CD14-positive monocyte (primary cell): ENCODE measurements at regions not wholly inside any gene's neighbourhood (a gene's known extent, or its start where the extent isn't known, plus 50 kb on each side); places are given as distances from the start of the nearest gene placed in this dataset.

Source experiments
- DNase-seq, 3 donors: peaks; one replicate each; pipeline ENCODE4 v3.0.0-alpha.2; 2011 to 2022
- H2AFZ ChIP-seq: 2 replicates; pipeline ENCODE4 v1.6.0; 2012; ENCODE audit warnings: mild to moderate bottlenecking, low read depth, low read length, inconsistent platforms; ENCODE audit not compliant: insufficient read depth, poor library complexity, severe bottlenecking
- H3K27ac ChIP-seq, 2 donors: 1 replicate in 1 of 2; 2 replicates in 1 of 2; pipeline ENCODE4 v1.5.1; 2012 to 2013; ENCODE audit warnings: low read length in 2 of 2, control low read depth in 1 of 2, inconsistent platforms in 1 of 2, low read depth in 1 of 2, mild to moderate bottlenecking in 1 of 2
- H3K27me3 ChIP-seq, 2 donors: one replicate each; pipeline versions ENCODE4 v1.6.0 to v1.6.1; 2011 to 2013; ENCODE audit warnings: low read length in 2 of 2; ENCODE audit not compliant: control insufficient read depth in 2 of 2, insufficient read depth in 2 of 2
- H3K36me3 ChIP-seq, 2 donors: replicated peaks in 1 of 2; 1 replicate in 1 of 2; 2 replicates in 1 of 2; pipeline versions ENCODE4 v1.5.1 to v1.6.1; 2012 to 2013; ENCODE audit warnings: low read length in 2 of 2, control low read depth in 1 of 2, inconsistent platforms in 1 of 2, mild to moderate bottlenecking in 1 of 2; ENCODE audit not compliant: insufficient read depth in 2 of 2, control insufficient read depth in 1 of 2
- H3K4me1 ChIP-seq, 2 donors: 1 replicate in 1 of 2; 2 replicates in 1 of 2; pipeline versions ENCODE4 v1.5.1 to v1.6.1; 2012 to 2013; ENCODE audit warnings: low read length in 2 of 2, control low read depth in 1 of 2, inconsistent platforms in 1 of 2, mild to moderate bottlenecking in 1 of 2, moderate library complexity in 1 of 2; ENCODE audit not compliant: insufficient read depth in 2 of 2, control insufficient read depth in 1 of 2
- H3K4me2 ChIP-seq: replicated peaks from 2 replicates; pipeline ENCODE3; 2012; ENCODE audit warnings: low read length, moderate library complexity, mild to moderate bottlenecking; ENCODE audit not compliant: poor library complexity, severe bottlenecking; ENCODE audit errors: extremely low read depth
- H3K4me3 ChIP-seq, 3 experiments: fragments of 200-600 bp in 1 of 3; sonication (generic) in 1 of 3; replicated peaks in 1 of 3; 1 replicate in 2 of 3; 2 replicates in 1 of 3; pipeline ENCODE4 v1.5.1; 2011 to 2013; ENCODE audit warnings: low read length in 3 of 3, mild to moderate bottlenecking in 3 of 3, control low read depth in 2 of 3, low read depth in 2 of 3, inconsistent platforms in 1 of 3, moderate library complexity in 1 of 3
- H3K79me2 ChIP-seq: 2 replicates; pipeline ENCODE4 v1.6.0; 2012; ENCODE audit warnings: mild to moderate bottlenecking, control low read depth, inconsistent platforms, low read length, moderate library complexity; ENCODE audit not compliant: insufficient read depth
- H3K9ac ChIP-seq: 2 replicates; pipeline ENCODE4 v1.6.0; 2017; ENCODE audit warnings: low read length, mild to moderate bottlenecking; ENCODE audit not compliant: insufficient read depth, poor library complexity, severe bottlenecking
- H3K9me3 ChIP-seq, 2 donors: replicated peaks in 1 of 2; 1 replicate in 1 of 2; 2 replicates in 1 of 2; pipeline versions ENCODE4 v1.5.1 to v1.6.1; 2012 to 2013; ENCODE audit warnings: low read length in 2 of 2, control low read depth in 1 of 2; ENCODE audit not compliant: control insufficient read depth in 1 of 2, insufficient read depth in 1 of 2
- H4K20me1 ChIP-seq: 2 replicates; pipeline ENCODE4 v1.6.0; 2012; ENCODE audit warnings: mild to moderate bottlenecking, low read length, control low read depth, moderate library complexity; ENCODE audit not compliant: insufficient read depth
- H3K27ac Mint-ChIP-seq, 7 donors: one replicate each; pipeline ENCODE4 v1.8.0; 2020; ENCODE audit warnings: mild to moderate bottlenecking in 7 of 7, mixed read lengths in 7 of 7, moderate library complexity in 6 of 7, inconsistent platforms in 2 of 7
- H3K27me3 Mint-ChIP-seq, 3 donors: one replicate each; pipeline ENCODE4 v1.8.0; 2021 to 2022; ENCODE audit warnings: low read depth in 3 of 3, mild to moderate bottlenecking in 3 of 3, mixed read lengths in 3 of 3, moderate library complexity in 3 of 3, inconsistent platforms in 1 of 3
- H3K36me3 Mint-ChIP-seq, 2 donors: one replicate each; pipeline ENCODE4 v1.8.0; 2020; ENCODE audit warnings: mixed read lengths in 2 of 2, inconsistent platforms in 1 of 2, mild to moderate bottlenecking in 1 of 2
- H3K4me1 Mint-ChIP-seq: one replicate; pipeline ENCODE4 v1.8.0; 2020; ENCODE audit warnings: mild to moderate bottlenecking, mixed read lengths
- H3K4me3 Mint-ChIP-seq, 2 donors: one replicate each; pipeline ENCODE4 v1.8.0; 2020; ENCODE audit warnings: mild to moderate bottlenecking in 2 of 2, mixed read lengths in 2 of 2, moderate library complexity in 1 of 2
- H3K9me3 Mint-ChIP-seq, 7 donors: one replicate each; pipeline ENCODE4 v1.8.0; 2020 to 2022; ENCODE audit warnings: mixed read lengths in 7 of 7, mild to moderate bottlenecking in 6 of 7, moderate library complexity in 6 of 7, inconsistent platforms in 2 of 7
- CTCF ChIP-seq: fragments of 200-600 bp; IDR thresholded peaks from one replicate; pipeline ENCODE4 v1.8.0; 2022; ENCODE audit warnings: antibody characterized with exemption, mild to moderate bottlenecking
- WGBS: methylation state at CpG from one replicate; pipeline ENCODE4 v1.1.5; 2013; ENCODE audit warnings: missing lambda C conversion rate; ENCODE audit not compliant: insufficient coverage; 5-methylcytosine and 5-hydroxymethylcytosine counted together
- intact Hi-C, 2 donors: fragments of 100-400 bp; cut with micrococcal nuclease; formaldehyde crosslinking; loops; one replicate each; pipeline versions ENCODE4 v1.15.0 to v1.15.1; 2023

- Mint-ChIP-seq H3K4me1 (no peaks in the 10 kb centered on the region), H3K36me3 (no peaks in the 10 kb centered on the region), H3K27ac (no peak overlapping the region), H3K4me3 (no peak overlapping the region), H3K9me3 (peaks cover 0 to 10% (median 6%) of the 10 kb centered on the region in 7 donors), H3K27me3 (no peaks in the 10 kb centered on the region)
- Histone ChIP-seq H4K20me1 (no peaks in the 10 kb centered on the region), H3K4me1 (no peaks in the 10 kb centered on the region), H3K9me3 (peaks cover 9 to 20% of the 10 kb centered on the region in 2 donors), H3K27me3 (no peaks in the 10 kb centered on the region), H3K79me2 (no peaks in the 10 kb centered on the region), H3K4me2 (no peak overlapping the region), H3K27ac (no peak overlapping the region), H3K9ac (no peak overlapping the region), H2AFZ (no peak overlapping the region), H3K4me3 (no peak overlapping the region), H3K36me3 (no peaks in the 10 kb centered on the region)
- WGBS, result 90% methylated on average over 2 of the region's 4 CpGs
- DNase-seq, result no peak
- no peak for TF ChIP-seq CTCF
- intact Hi-C loops, result no loop called here
Measured at GRCh38 chr7:53302496-53303246, 267.2 kb downstream of the POM121L12 start.

- Histone ChIP-seq H2AFZ (no peak overlapping the region), H3K4me1 (no peaks in the 10 kb centered on the region), H3K9me3 (peaks cover 7 to 20% of the 10 kb centered on the region in 2 donors), H3K27ac (no peak overlapping the region), H3K36me3 (no peaks in the 10 kb centered on the region), H3K4me3 (no peak overlapping the region), H3K79me2 (no peaks in the 10 kb centered on the region), H3K27me3 (no peaks in the 10 kb centered on the region), H4K20me1 (no peaks in the 10 kb centered on the region), H3K4me2 (no peak overlapping the region), H3K9ac (no peak overlapping the region)
- H3K4me3 Mint-ChIP-seq, result no peak overlapping the region
- H3K9me3 Mint-ChIP-seq, result peaks cover 0 to 10% (median 6%) of the 10 kb centered on the region in 7 donors
- TF ChIP-seq CTCF, result no peak
- DNase-seq, result no peak
- intact Hi-C loops, result no loop called here
- no peaks in the 10 kb centered on the region for H3K36me3 Mint-ChIP-seq
- H3K27ac Mint-ChIP-seq, result no peak overlapping the region
- no peaks in the 10 kb centered on the region for H3K27me3 Mint-ChIP-seq
- no peaks in the 10 kb centered on the region for H3K4me1 Mint-ChIP-seq
- 70% methylated on average over 2 of the region's 2 CpGs for WGBS
Measured at GRCh38 chr7:53303781-53304180, 268.3 kb downstream of the POM121L12 start.
